ENCODE measurements at regions not wholly inside any gene's neighbourhood (a gene's known extent, or its start where the extent isn't known, plus 50 kb on each side); places are given as distances from the start of the nearest gene placed in this dataset.
"Not testable (repeated sequence)": the region's sequence is repeated elsewhere in the genome, so short reads cannot be mapped to it uniquely, and the experiment has no call there.

GRCh38 chr11:49817705-49818430, 134.3 kb upstream of the OR4C13 start:
- 90% methylated on average over 21 of the region's 43 CpGs for WGBS (ENCODE audit: insufficient coverage)
- H3K4me1 ChIP-seq (ENCODE audit: control insufficient read depth, insufficient read depth, low read length); H3K27ac ChIP-seq (ENCODE audit: low read length); H3K27me3 ChIP-seq (ENCODE audit: control insufficient read depth, insufficient read depth, low read length); DNase-seq; H3K9me3 ChIP-seq (replicated peaks; ENCODE audit: control insufficient read depth, low read depth, low read length); H3K4me3 ChIP-seq (ENCODE audit: low read length); H3K36me3 ChIP-seq (ENCODE audit: control insufficient read depth, insufficient read depth, low read length): not testable (repeated sequence)

DNA sequence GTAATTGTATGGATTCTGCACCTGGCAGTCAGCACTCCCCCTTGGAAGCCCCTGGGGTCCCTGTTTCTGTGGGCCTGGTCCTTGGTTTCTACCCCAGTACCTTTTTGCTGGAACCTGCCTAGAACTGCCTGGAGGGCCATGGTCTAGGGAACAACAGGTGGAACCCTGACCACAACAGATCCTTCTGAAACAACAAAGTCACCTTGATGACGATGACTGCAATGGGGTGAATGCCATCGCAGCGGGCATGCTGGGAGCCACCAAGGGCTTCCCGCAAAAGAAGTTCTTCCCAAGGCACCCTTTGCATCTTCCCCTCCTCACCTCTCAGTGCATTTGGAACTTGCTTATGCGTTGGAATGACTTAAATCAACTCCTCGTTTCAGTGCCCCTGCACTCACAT, 129.0 kb upstream of the OR4C13 start:
- WGBS (ENCODE audit: insufficient coverage) = 88% methylated on average over 5 of the region's 6 CpGs
- not testable (repeated sequence) for H3K4me1 ChIP-seq (ENCODE audit: control insufficient read depth, insufficient read depth, low read length); DNase-seq; H3K4me3 ChIP-seq (ENCODE audit: low read length); H3K27ac ChIP-seq (ENCODE audit: low read length); H3K27me3 ChIP-seq (ENCODE audit: control insufficient read depth, insufficient read depth, low read length); H3K36me3 ChIP-seq (ENCODE audit: control insufficient read depth, insufficient read depth, low read length)
- H3K9me3 ChIP-seq (replicated peaks; ENCODE audit: control insufficient read depth, low read depth, low read length) = peaks cover 11% of the 10 kb centered on the region

GRCh38 chr11:49850541-49850940, 101.7 kb upstream of the OR4C13 start:
- peaks cover 16% of the 10 kb centered on the region for H3K9me3 ChIP-seq (replicated peaks; ENCODE audit: control insufficient read depth, low read depth, low read length)
- H3K4me1 ChIP-seq (ENCODE audit: control insufficient read depth, insufficient read depth, low read length); H3K36me3 ChIP-seq (ENCODE audit: control insufficient read depth, insufficient read depth, low read length); DNase-seq; H3K27ac ChIP-seq (ENCODE audit: low read length); H3K4me3 ChIP-seq (ENCODE audit: low read length); H3K27me3 ChIP-seq (ENCODE audit: control insufficient read depth, insufficient read depth, low read length): not testable (repeated sequence)
- 83% methylated on average over 12 of the region's 29 CpGs for WGBS (ENCODE audit: insufficient coverage)

- Histone ChIP-seq H3K4me1 (ENCODE audit: control insufficient read depth, insufficient read depth, low read length) (no peaks in the 10 kb centered on the region), H3K36me3 (ENCODE audit: control insufficient read depth, insufficient read depth, low read length) (no peaks in the 10 kb centered on the region), H3K4me3 (ENCODE audit: low read length) (no peak overlapping the region), H3K27me3 (ENCODE audit: control insufficient read depth, insufficient read depth, low read length) (no peaks in the 10 kb centered on the region), H3K9me3 (replicated peaks; ENCODE audit: control insufficient read depth, low read depth, low read length) (peaks cover 16% of the 10 kb centered on the region), H3K27ac (ENCODE audit: low read length) (no peak overlapping the region)
- no peak for DNase-seq
- 82% methylated on average over 31 of the region's 31 CpGs for WGBS (ENCODE audit: insufficient coverage)
Observed at GRCh38 chr11:49851511-49851910, 100.7 kb upstream of the OR4C13 start.

DNA sequence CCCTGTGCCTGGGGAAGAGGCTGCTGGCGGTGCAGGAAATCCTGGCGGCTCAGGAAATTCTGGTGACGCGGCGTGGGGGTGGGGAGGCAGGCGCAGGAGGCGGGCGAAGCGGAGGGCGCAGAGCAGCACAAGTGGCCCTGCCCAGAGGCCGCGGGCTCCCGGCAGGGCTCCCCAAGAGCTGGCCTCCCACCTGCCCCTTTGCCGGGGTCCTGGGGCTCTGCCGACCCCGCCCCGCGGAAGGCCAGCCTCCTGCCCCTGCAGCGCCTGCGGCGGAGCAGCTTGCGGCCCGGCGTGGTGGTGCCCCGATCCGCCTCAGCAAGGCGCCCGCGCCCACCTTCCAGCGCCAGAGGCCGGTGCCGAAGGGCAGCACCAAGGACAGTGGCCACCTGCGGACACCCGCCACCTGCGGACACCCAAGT, 100.2 kb upstream of the OR4C13 start:
- Histone ChIP-seq H3K27ac (ENCODE audit: low read length) (no peak overlapping the region), H3K27me3 (ENCODE audit: control insufficient read depth, insufficient read depth, low read length) (no peaks in the 10 kb centered on the region), H3K9me3 (replicated peaks; ENCODE audit: control insufficient read depth, low read depth, low read length) (peaks cover 16% of the 10 kb centered on the region), H3K4me1 (ENCODE audit: control insufficient read depth, insufficient read depth, low read length) (no peaks in the 10 kb centered on the region), H3K4me3 (ENCODE audit: low read length) (no peak overlapping the region), H3K36me3 (ENCODE audit: control insufficient read depth, insufficient read depth, low read length) (no peaks in the 10 kb centered on the region)
- WGBS (ENCODE audit: insufficient coverage) = 58% methylated on average over 30 of the region's 35 CpGs
- no peak for DNase-seq

DNA sequence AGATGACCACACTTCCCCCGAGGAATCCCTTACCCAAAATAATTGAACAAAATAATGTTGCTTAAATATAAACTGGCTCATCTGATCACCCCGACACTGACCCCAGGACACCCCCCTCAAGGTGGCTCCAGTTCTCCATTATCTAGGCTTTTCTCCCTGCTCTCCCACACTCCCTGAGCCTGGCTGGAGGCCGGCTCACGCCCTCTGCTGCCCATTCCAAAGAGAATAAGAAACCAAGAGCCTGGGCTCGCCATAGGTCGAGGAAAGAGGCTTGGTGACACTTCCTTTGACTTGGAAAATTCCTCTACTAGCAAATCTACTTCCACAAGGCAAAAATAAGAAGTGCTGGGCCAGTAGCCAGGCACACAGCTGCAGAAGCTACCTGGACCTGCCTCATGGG, 63.3 kb upstream of the OR4C13 start:
- H3K27me3 ChIP-seq (ENCODE audit: control insufficient read depth, insufficient read depth, low read length); H3K36me3 ChIP-seq (ENCODE audit: control insufficient read depth, insufficient read depth, low read length); H3K4me1 ChIP-seq (ENCODE audit: control insufficient read depth, insufficient read depth, low read length); H3K4me3 ChIP-seq (ENCODE audit: low read length); DNase-seq; H3K27ac ChIP-seq (ENCODE audit: low read length): not testable (repeated sequence)
- 47% methylated on average over 5 of the region's 6 CpGs for WGBS (ENCODE audit: insufficient coverage)
- H3K9me3 ChIP-seq (replicated peaks; ENCODE audit: control insufficient read depth, low read depth, low read length) = peaks cover 18% of the 10 kb centered on the region

- peaks cover 27% of the 10 kb centered on the region for H3K9me3 ChIP-seq (replicated peaks; ENCODE audit: control insufficient read depth, low read depth, low read length)
- 38% methylated on average over 57 of the region's 57 CpGs for WGBS (ENCODE audit: insufficient coverage)
- H3K4me1 ChIP-seq (ENCODE audit: control insufficient read depth, insufficient read depth, low read length); H3K36me3 ChIP-seq (ENCODE audit: control insufficient read depth, insufficient read depth, low read length); DNase-seq; H3K4me3 ChIP-seq (ENCODE audit: low read length); H3K27ac ChIP-seq (ENCODE audit: low read length); H3K27me3 ChIP-seq (ENCODE audit: control insufficient read depth, insufficient read depth, low read length): not testable (repeated sequence)
Observed at GRCh38 chr11:49891910-49892671, 60.1 kb upstream of the OR4C13 start.

DNA sequence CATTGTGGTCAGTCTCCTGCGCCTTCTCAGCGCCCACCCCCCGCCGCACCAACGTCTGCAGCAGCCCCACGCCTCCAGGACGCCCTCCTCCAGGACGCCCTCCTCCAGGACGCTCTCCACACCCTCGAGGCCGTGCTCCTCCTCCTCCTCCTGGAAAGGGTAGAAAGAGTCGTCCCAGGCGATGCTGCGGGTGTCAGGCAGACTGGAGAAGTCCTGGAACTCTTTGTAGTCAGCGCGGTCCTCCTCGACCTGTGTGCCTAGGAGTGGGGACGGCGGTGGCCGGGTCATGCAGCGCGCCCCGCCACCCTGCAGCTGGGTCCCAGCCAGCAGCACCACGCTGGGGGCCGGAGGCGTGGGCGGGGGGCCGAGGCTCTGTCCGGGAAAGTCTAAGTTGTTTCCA, 58.7 kb upstream of the OR4C13 start:
- not testable (repeated sequence) for DNase-seq; H3K27ac ChIP-seq (ENCODE audit: low read length); H3K27me3 ChIP-seq (ENCODE audit: control insufficient read depth, insufficient read depth, low read length); H3K4me3 ChIP-seq (ENCODE audit: low read length); H3K4me1 ChIP-seq (ENCODE audit: control insufficient read depth, insufficient read depth, low read length); H3K36me3 ChIP-seq (ENCODE audit: control insufficient read depth, insufficient read depth, low read length)
- peaks cover 32% of the 10 kb centered on the region for H3K9me3 ChIP-seq (replicated peaks; ENCODE audit: control insufficient read depth, low read depth, low read length)
- WGBS (ENCODE audit: insufficient coverage) = 70% methylated on average over 12 of the region's 29 CpGs

Data from muscle of leg (tissue), 3 donors.